ENCODE measurements at regions not wholly inside any gene's neighbourhood (a gene's known extent, or its start where the extent isn't known, plus 50 kb on each side); places are given as distances from the start of the nearest gene placed in this dataset.

GRCh38 chr11:25769287-25769686, 562.6 kb upstream of the ANO3 start:
- no peak for TF ChIP-seq MEF2A (IDR thresholded peaks at IDR 0.05; ENCODE audit: borderline replicate concordance, low read depth)
- TF ChIP-seq EZH2phosphoT487 (IDR thresholded peaks at IDR 0.05; ENCODE audit: borderline replicate concordance, low read depth), result no peak

All from SK-N-SH (cell line).